Hepatocyte (in vitro differentiated cells): ENCODE measurements at regions not wholly inside any gene's neighbourhood (a gene's known extent, or its start where the extent isn't known, plus 50 kb on each side); places are given as distances from the start of the nearest gene placed in this dataset.

Source experiments
- CTCF ChIP-seq: fragments of 200-600 bp; sonication (generic); IDR thresholded peaks from 2 replicates; pipeline ENCODE4 v1.5.1; 2016; ENCODE audit warnings: antibody characterized with exemption, mild to moderate bottlenecking; ENCODE audit not compliant: poor library complexity
- EZH2 ChIP-seq: fragments of 200-600 bp; sonication (generic); IDR thresholded peaks from 2 replicates; pipeline ENCODE4 v1.6.1; 2016; ENCODE audit warnings: antibody characterized with exemption, mild to moderate bottlenecking, borderline replicate concordance
- EZH2phosphoT487 ChIP-seq: fragments of 200-600 bp; sonication (generic); IDR thresholded peaks from one replicate; pipeline ENCODE4 v1.6.1; 2018; ENCODE audit warnings: antibody characterized with exemption, mild to moderate bottlenecking, low read depth, moderate library complexity; ENCODE audit not compliant: unreplicated experiment, severe bottlenecking

- no peak for TF ChIP-seq EZH2
- no peak for TF ChIP-seq CTCF
- no peak for TF ChIP-seq EZH2phosphoT487
Measured at GRCh38 chr16:7021653-7022275, 310.9 kb upstream of the RBFOX1 start.
